Lower leg skin (tissue), 4 donors: ENCODE measurements at regions not wholly inside any gene's neighbourhood (a gene's known extent, or its start where the extent isn't known, plus 50 kb on each side); places are given as distances from the start of the nearest gene placed in this dataset.
A peak's percentile ranks its signal among the peaks of the same experiment; 100 is the strongest.

Experiments used
- DNase-seq, 2 donors: peaks; one replicate each; pipeline ENCODE4 v3.0.0-alpha.2; 2019; ENCODE audit warnings: low spot score in 2 of 2
- H3K4me3 ChIP-seq: fragments of 200-600 bp; sonication (generic); 2 replicates; pipeline ENCODE4 v1.5.1; 2017; ENCODE audit warnings: mild to moderate bottlenecking, low read depth; ENCODE audit not compliant: poor library complexity, severe bottlenecking
- CTCF ChIP-seq, 3 donors: fragments of 450-650 bp; IDR thresholded peaks; one replicate each; pipeline ENCODE4 v1.5.1; 2016; ENCODE audit warnings: antibody characterized with exemption in 3 of 3, mild to moderate bottlenecking in 3 of 3, moderate library complexity in 2 of 3
- POLR2A ChIP-seq, 2 donors: fragments of 450-650 bp; IDR thresholded peaks; one replicate each; pipeline ENCODE4 v1.6.1; 2016 to 2017; ENCODE audit warnings: antibody characterized with exemption in 2 of 2, mild to moderate bottlenecking in 1 of 2, moderate library complexity in 1 of 2
- WGBS, 2 donors: methylation state at CpG; one replicate each; pipeline ENCODE4 v1.1.5; 2018; 5-methylcytosine and 5-hydroxymethylcytosine counted together
- intact Hi-C: fragments of 100-400 bp; cut with DNase I; formaldehyde crosslinking; loops from one replicate; pipeline ENCODE4 v1.15.0; 2023; ENCODE audit warnings: low total_unique reads

DNA sequence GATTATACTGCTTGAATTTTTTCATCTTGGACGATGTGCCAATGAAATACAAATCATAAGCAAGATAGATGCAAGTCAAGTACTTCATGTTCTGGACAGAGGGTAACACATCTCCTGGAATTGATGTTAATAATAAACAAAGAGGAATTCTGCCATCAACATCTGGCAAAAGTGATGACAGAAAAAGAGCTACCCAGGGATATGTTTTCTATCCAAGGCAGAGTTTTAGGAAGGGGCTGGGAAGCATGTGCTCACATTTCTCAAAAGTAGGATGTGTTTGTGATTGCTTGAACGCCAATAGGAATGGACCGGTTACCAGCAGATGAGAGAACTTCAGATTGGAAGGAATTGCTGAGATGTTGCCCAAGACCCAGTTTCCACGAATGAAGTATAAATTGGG lies 242.6 kb upstream of the AGTR1 start:
- DNase-seq, result peak in 1 of 2 donors; percentile 69
- intact Hi-C loops, result no loop called here

GRCh38 chr3:148457886-148458285 lies 239.8 kb upstream of the AGTR1 start:
- WGBS, 2 donors, result 60 to 65% methylated on average over 1 of the region's 1 CpG
- no peak for TF ChIP-seq POLR2A (IDR thresholded peaks at IDR 0.05)
- TF ChIP-seq CTCF (IDR thresholded peaks at IDR 0.05), result no peak
- DNase-seq, result no peak
- intact Hi-C loops, result no loop called here
- H3K4me3 ChIP-seq, result no peak overlapping the region

More for the DNA sequence above, 242.6 kb upstream of the AGTR1 start:
- no peak overlapping the region for H3K4me3 ChIP-seq
- no peak for TF ChIP-seq POLR2A (IDR thresholded peaks at IDR 0.05)
- no peak for TF ChIP-seq CTCF (IDR thresholded peaks at IDR 0.05)
- WGBS, 2 donors, result 49 to 61% methylated on average over 4 of the region's 4 CpGs

- intact Hi-C loops, result no loop called here
- DNase-seq, result no peak
- no peak for TF ChIP-seq POLR2A (IDR thresholded peaks at IDR 0.05)
- no peak for TF ChIP-seq CTCF (IDR thresholded peaks at IDR 0.05)
- WGBS, 2 donors, result 68 to 78% methylated on average over 1 of the region's 1 CpG
- H3K4me3 ChIP-seq, result no peak overlapping the region
These were observed 237.7 kb upstream of the AGTR1 start for GRCh38 chr3:148459931-148460513.

DNA sequence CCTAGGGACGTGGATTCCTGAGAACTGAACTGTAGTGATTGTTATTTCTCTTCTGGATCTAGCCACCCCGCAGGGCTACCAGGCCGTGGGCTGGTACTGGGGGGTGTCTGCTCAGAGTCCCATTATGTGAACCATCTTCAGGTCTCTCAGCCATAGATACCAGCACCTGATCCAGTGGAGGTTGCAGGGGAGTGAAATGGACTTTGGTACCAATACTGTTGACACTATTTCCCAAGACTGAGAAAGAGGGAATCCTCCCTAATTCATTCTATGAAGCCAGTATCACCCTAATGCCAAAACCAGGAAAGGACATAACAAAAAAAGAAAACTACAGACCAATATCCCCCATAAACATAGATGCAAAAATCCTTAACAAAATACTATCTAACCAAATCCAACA lies 237.0 kb upstream of the AGTR1 start:
- TF ChIP-seq POLR2A (IDR thresholded peaks at IDR 0.05) (no peak), CTCF (IDR thresholded peaks at IDR 0.05) (no peak)
- DNase-seq, result no peak
- H3K4me3 ChIP-seq, result no peak overlapping the region
- intact Hi-C loops, result no loop called here
- WGBS, 2 donors, result 86 to 90% methylated on average over 3 of the region's 3 CpGs

GRCh38 chr3:148464246-148464645 lies 233.5 kb upstream of the AGTR1 start:
- WGBS, 2 donors, result 46 to 53% methylated on average over 2 of the region's 2 CpGs

More at GRCh38 chr3:148464246-148464645, 233.5 kb upstream of the AGTR1 start:
- TF ChIP-seq CTCF (IDR thresholded peaks at IDR 0.05), result no peak
- no peak for TF ChIP-seq POLR2A (IDR thresholded peaks at IDR 0.05)
- no peak overlapping the region for H3K4me3 ChIP-seq
- intact Hi-C loops, result no loop called here
- no peak for DNase-seq
